ENCODE measurements at regions not wholly inside any gene's neighbourhood (a gene's known extent, or its start where the extent isn't known, plus 50 kb on each side); places are given as distances from the start of the nearest gene placed in this dataset.
"Not testable (repeated sequence)": the region's sequence is repeated elsewhere in the genome, so short reads cannot be mapped to it uniquely, and the experiment has no call there.

GRCh38 chr1:83271834-83272233 is 727.1 kb downstream of the TTLL7 start:
- not testable (repeated sequence) for H3K4me1 ChIP-seq (ENCODE audit: control insufficient read depth in 3 of 3, insufficient read depth in 3 of 3, low read length in 3 of 3); H3K9ac ChIP-seq (ENCODE audit: low read depth in 1 of 3, low read length in 3 of 3); H3K36me3 ChIP-seq (ENCODE audit: control insufficient read depth in 3 of 3, insufficient read depth in 3 of 3, low read length in 3 of 3); H3K27me3 ChIP-seq (ENCODE audit: control insufficient read depth in 3 of 3, insufficient read depth in 3 of 3, low read length in 3 of 3); H3K27ac ChIP-seq (ENCODE audit: low read depth, low read length); H3K4me3 ChIP-seq (ENCODE audit: low read length in 3 of 3); H3K9me3 ChIP-seq (ENCODE audit: control insufficient read depth in 3 of 3, low read length in 3 of 3)

- H3K4me3 ChIP-seq (ENCODE audit: low read length in 3 of 3); H3K4me1 ChIP-seq (ENCODE audit: control insufficient read depth in 3 of 3, insufficient read depth in 3 of 3, low read length in 3 of 3): not testable (repeated sequence)
Observed at GRCh38 chr1:83270801-83271200, 728.1 kb downstream of the TTLL7 start.

GRCh38 chr1:83263808-83264207 is 735.1 kb downstream of the TTLL7 start:
- H3K4me1 ChIP-seq (ENCODE audit: control insufficient read depth in 3 of 3, insufficient read depth in 3 of 3, low read length in 3 of 3); H3K4me3 ChIP-seq (ENCODE audit: low read length in 3 of 3); H3K9me3 ChIP-seq (ENCODE audit: control insufficient read depth in 3 of 3, low read length in 3 of 3): not testable (repeated sequence)

More at GRCh38 chr1:83270801-83271200, 728.1 kb downstream of the TTLL7 start:
- H3K36me3 ChIP-seq (ENCODE audit: control insufficient read depth in 3 of 3, insufficient read depth in 3 of 3, low read length in 3 of 3); H3K27ac ChIP-seq (ENCODE audit: low read depth, low read length); H3K9me3 ChIP-seq (ENCODE audit: control insufficient read depth in 3 of 3, low read length in 3 of 3); H3K9ac ChIP-seq (ENCODE audit: low read depth in 1 of 3, low read length in 3 of 3); H3K27me3 ChIP-seq (ENCODE audit: control insufficient read depth in 3 of 3, insufficient read depth in 3 of 3, low read length in 3 of 3): not testable (repeated sequence)

GRCh38 chr1:83251687-83252086 is 747.2 kb downstream of the TTLL7 start:
- not testable (repeated sequence) for H3K36me3 ChIP-seq (ENCODE audit: control insufficient read depth in 3 of 3, insufficient read depth in 3 of 3, low read length in 3 of 3); H3K4me3 ChIP-seq (ENCODE audit: low read length in 3 of 3); H3K9me3 ChIP-seq (ENCODE audit: control insufficient read depth in 3 of 3, low read length in 3 of 3); H3K9ac ChIP-seq (ENCODE audit: low read depth in 1 of 3, low read length in 3 of 3); H3K27ac ChIP-seq (ENCODE audit: low read depth, low read length); H3K27me3 ChIP-seq (ENCODE audit: control insufficient read depth in 3 of 3, insufficient read depth in 3 of 3, low read length in 3 of 3); H3K4me1 ChIP-seq (ENCODE audit: control insufficient read depth in 3 of 3, insufficient read depth in 3 of 3, low read length in 3 of 3)

More at GRCh38 chr1:83263808-83264207, 735.1 kb downstream of the TTLL7 start:
- not testable (repeated sequence) for H3K9ac ChIP-seq (ENCODE audit: low read depth in 1 of 3, low read length in 3 of 3); H3K36me3 ChIP-seq (ENCODE audit: control insufficient read depth in 3 of 3, insufficient read depth in 3 of 3, low read length in 3 of 3); H3K27me3 ChIP-seq (ENCODE audit: control insufficient read depth in 3 of 3, insufficient read depth in 3 of 3, low read length in 3 of 3); H3K27ac ChIP-seq (ENCODE audit: low read depth, low read length)

- not testable (repeated sequence) for H3K4me3 ChIP-seq (ENCODE audit: low read length in 3 of 3); H3K27ac ChIP-seq (ENCODE audit: low read depth, low read length); H3K27me3 ChIP-seq (ENCODE audit: control insufficient read depth in 3 of 3, insufficient read depth in 3 of 3, low read length in 3 of 3); H3K36me3 ChIP-seq (ENCODE audit: control insufficient read depth in 3 of 3, insufficient read depth in 3 of 3, low read length in 3 of 3); H3K9me3 ChIP-seq (ENCODE audit: control insufficient read depth in 3 of 3, low read length in 3 of 3); H3K4me1 ChIP-seq (ENCODE audit: control insufficient read depth in 3 of 3, insufficient read depth in 3 of 3, low read length in 3 of 3); H3K9ac ChIP-seq (ENCODE audit: low read depth in 1 of 3, low read length in 3 of 3)
Observed at GRCh38 chr1:83246780-83247179, 752.2 kb downstream of the TTLL7 start.

GRCh38 chr1:83244832-83245231 is 754.1 kb downstream of the TTLL7 start:
- H3K27me3 ChIP-seq (ENCODE audit: control insufficient read depth in 3 of 3, insufficient read depth in 3 of 3, low read length in 3 of 3); H3K27ac ChIP-seq (ENCODE audit: low read depth, low read length); H3K4me1 ChIP-seq (ENCODE audit: control insufficient read depth in 3 of 3, insufficient read depth in 3 of 3, low read length in 3 of 3); H3K9me3 ChIP-seq (ENCODE audit: control insufficient read depth in 3 of 3, low read length in 3 of 3); H3K36me3 ChIP-seq (ENCODE audit: control insufficient read depth in 3 of 3, insufficient read depth in 3 of 3, low read length in 3 of 3); H3K9ac ChIP-seq (ENCODE audit: low read depth in 1 of 3, low read length in 3 of 3); H3K4me3 ChIP-seq (ENCODE audit: low read length in 3 of 3): not testable (repeated sequence)

GRCh38 chr1:83239568-83239967 is 759.4 kb downstream of the TTLL7 start:
- H3K27ac ChIP-seq (ENCODE audit: low read depth, low read length); H3K27me3 ChIP-seq (ENCODE audit: control insufficient read depth in 3 of 3, insufficient read depth in 3 of 3, low read length in 3 of 3); H3K4me1 ChIP-seq (ENCODE audit: control insufficient read depth in 3 of 3, insufficient read depth in 3 of 3, low read length in 3 of 3); H3K36me3 ChIP-seq (ENCODE audit: control insufficient read depth in 3 of 3, insufficient read depth in 3 of 3, low read length in 3 of 3); H3K4me3 ChIP-seq (ENCODE audit: low read length in 3 of 3); H3K9me3 ChIP-seq (ENCODE audit: control insufficient read depth in 3 of 3, low read length in 3 of 3); H3K9ac ChIP-seq (ENCODE audit: low read depth in 1 of 3, low read length in 3 of 3): not testable (repeated sequence)

- H3K27me3 ChIP-seq (ENCODE audit: control insufficient read depth in 3 of 3, insufficient read depth in 3 of 3, low read length in 3 of 3); H3K4me3 ChIP-seq (ENCODE audit: low read length in 3 of 3); H3K9ac ChIP-seq (ENCODE audit: low read depth in 1 of 3, low read length in 3 of 3); H3K36me3 ChIP-seq (ENCODE audit: control insufficient read depth in 3 of 3, insufficient read depth in 3 of 3, low read length in 3 of 3); H3K9me3 ChIP-seq (ENCODE audit: control insufficient read depth in 3 of 3, low read length in 3 of 3); H3K27ac ChIP-seq (ENCODE audit: low read depth, low read length); H3K4me1 ChIP-seq (ENCODE audit: control insufficient read depth in 3 of 3, insufficient read depth in 3 of 3, low read length in 3 of 3): not testable (repeated sequence)
Observed at GRCh38 chr1:83238654-83239053, 760.3 kb downstream of the TTLL7 start.

GRCh38 chr1:83219788-83220187 is 779.1 kb downstream of the TTLL7 start:
- not testable (repeated sequence) for H3K27ac ChIP-seq (ENCODE audit: low read depth, low read length); H3K36me3 ChIP-seq (ENCODE audit: control insufficient read depth in 3 of 3, insufficient read depth in 3 of 3, low read length in 3 of 3); H3K4me3 ChIP-seq (ENCODE audit: low read length in 3 of 3); H3K27me3 ChIP-seq (ENCODE audit: control insufficient read depth in 3 of 3, insufficient read depth in 3 of 3, low read length in 3 of 3); H3K9ac ChIP-seq (ENCODE audit: low read depth in 1 of 3, low read length in 3 of 3); H3K9me3 ChIP-seq (ENCODE audit: control insufficient read depth in 3 of 3, low read length in 3 of 3); H3K4me1 ChIP-seq (ENCODE audit: control insufficient read depth in 3 of 3, insufficient read depth in 3 of 3, low read length in 3 of 3)

GRCh38 chr1:83218036-83218716 is 780.8 kb downstream of the TTLL7 start:
- not testable (repeated sequence) for H3K27me3 ChIP-seq (ENCODE audit: control insufficient read depth in 3 of 3, insufficient read depth in 3 of 3, low read length in 3 of 3); H3K4me3 ChIP-seq (ENCODE audit: low read length in 3 of 3); H3K27ac ChIP-seq (ENCODE audit: low read depth, low read length); H3K36me3 ChIP-seq (ENCODE audit: control insufficient read depth in 3 of 3, insufficient read depth in 3 of 3, low read length in 3 of 3); H3K9ac ChIP-seq (ENCODE audit: low read depth in 1 of 3, low read length in 3 of 3); H3K4me1 ChIP-seq (ENCODE audit: control insufficient read depth in 3 of 3, insufficient read depth in 3 of 3, low read length in 3 of 3); H3K9me3 ChIP-seq (ENCODE audit: control insufficient read depth in 3 of 3, low read length in 3 of 3)

- not testable (repeated sequence) for H3K27me3 ChIP-seq (ENCODE audit: control insufficient read depth in 3 of 3, insufficient read depth in 3 of 3, low read length in 3 of 3); H3K4me1 ChIP-seq (ENCODE audit: control insufficient read depth in 3 of 3, insufficient read depth in 3 of 3, low read length in 3 of 3); H3K27ac ChIP-seq (ENCODE audit: low read depth, low read length); H3K4me3 ChIP-seq (ENCODE audit: low read length in 3 of 3); H3K9ac ChIP-seq (ENCODE audit: low read depth in 1 of 3, low read length in 3 of 3); H3K9me3 ChIP-seq (ENCODE audit: control insufficient read depth in 3 of 3, low read length in 3 of 3); H3K36me3 ChIP-seq (ENCODE audit: control insufficient read depth in 3 of 3, insufficient read depth in 3 of 3, low read length in 3 of 3)
Observed at GRCh38 chr1:83214317-83214716, 784.6 kb downstream of the TTLL7 start.

Data from skeletal muscle tissue (tissue), 3 donors.